Endothelial cell of umbilical vein (primary cell): ENCODE measurements at regions not wholly inside any gene's neighbourhood (a gene's known extent, or its start where the extent isn't known, plus 50 kb on each side); places are given as distances from the start of the nearest gene placed in this dataset.

ENCODE experiments used
- CTCF ChIP-seq, 2 donors: IDR thresholded peaks; 1 replicate in 1 of 2; 2 replicates in 1 of 2; pipeline ENCODE4 v1.5.1; 2011; ENCODE audit warnings: low read length in 2 of 2, mild to moderate bottlenecking in 2 of 2, moderate library complexity in 2 of 2, control low read depth in 1 of 2, inconsistent platforms in 1 of 2, low read depth in 1 of 2; ENCODE audit not compliant: insufficient read depth in 1 of 2; ENCODE audit errors: extremely low read depth in 1 of 2
- EZH2 ChIP-seq: IDR thresholded peaks from 2 replicates; pipeline ENCODE4 v1.6.1; 2012; ENCODE audit warnings: borderline replicate concordance, low read depth, mild to moderate bottlenecking, moderate library complexity, low read length, inconsistent platforms; ENCODE audit not compliant: severe bottlenecking
- FOS ChIP-seq: IDR thresholded peaks from 2 replicates; pipeline ENCODE4 v1.6.1; 2011; ENCODE audit warnings: mild to moderate bottlenecking, low read length, moderate library complexity, borderline replicate concordance; ENCODE audit not compliant: insufficient read depth
- GATA2 ChIP-seq: IDR thresholded peaks from 2 replicates; pipeline ENCODE4 v1.7.0; 2011; ENCODE audit warnings: low read depth, mild to moderate bottlenecking, moderate library complexity, mixed read lengths, low read length; ENCODE audit not compliant: insufficient read length, insufficient read depth
- JUN ChIP-seq: IDR thresholded peaks from 2 replicates; pipeline ENCODE4 v1.6.1; 2011; ENCODE audit warnings: borderline replicate concordance, low read depth; ENCODE audit not compliant: insufficient read length, insufficient read depth
- MAX ChIP-seq: IDR thresholded peaks from 2 replicates; pipeline ENCODE4 v1.6.1; 2011; ENCODE audit not compliant: insufficient read depth, insufficient read length
- MYC ChIP-seq: IDR thresholded peaks from one replicate; pipeline ENCODE4 v1.6.1; 2011; ENCODE audit warnings: mild to moderate bottlenecking, low read depth, low read length
- POLR2A ChIP-seq: IDR thresholded peaks from 2 replicates; pipeline ENCODE4 v1.6.1; 2012; ENCODE audit warnings: low read depth, mild to moderate bottlenecking, control low read depth, low read length
- POLR2AphosphoS5 ChIP-seq: IDR thresholded peaks from 2 replicates; pipeline ENCODE4 v1.6.1; 2012; ENCODE audit warnings: low read depth, mild to moderate bottlenecking, control low read depth, low read length, moderate library complexity; ENCODE audit not compliant: insufficient read depth

- no peak for TF ChIP-seq JUN
- no peak for TF ChIP-seq POLR2AphosphoS5
- TF ChIP-seq CTCF (IDR thresholded peaks at IDR 0.05; ENCODE audit: extremely low read depth in 1 of 2, insufficient read depth in 1 of 2, low read depth in 1 of 2, low read length in 2 of 2): no peak
- no peak for TF ChIP-seq POLR2A
- TF ChIP-seq EZH2: no peak
- TF ChIP-seq MAX: no peak
- TF ChIP-seq FOS: peak; percentile 29
- TF ChIP-seq MYC: no peak
- TF ChIP-seq GATA2: peak; percentile 77
Observed at GRCh38 chr6:78561015-78561414, 306.3 kb upstream of the IRAK1BP1 start.
